GM21447 (cell line): ENCODE measurements at regions not wholly inside any gene's neighbourhood (a gene's known extent, or its start where the extent isn't known, plus 50 kb on each side); places are given as distances from the start of the nearest gene placed in this dataset.

Experiments used
- ATAC-seq: cut with Tn5 transposase; IDR thresholded peaks from one replicate; pipeline ENCODE4 v1.9.1; 2021; ENCODE audit not compliant: unreplicated experiment

DNA sequence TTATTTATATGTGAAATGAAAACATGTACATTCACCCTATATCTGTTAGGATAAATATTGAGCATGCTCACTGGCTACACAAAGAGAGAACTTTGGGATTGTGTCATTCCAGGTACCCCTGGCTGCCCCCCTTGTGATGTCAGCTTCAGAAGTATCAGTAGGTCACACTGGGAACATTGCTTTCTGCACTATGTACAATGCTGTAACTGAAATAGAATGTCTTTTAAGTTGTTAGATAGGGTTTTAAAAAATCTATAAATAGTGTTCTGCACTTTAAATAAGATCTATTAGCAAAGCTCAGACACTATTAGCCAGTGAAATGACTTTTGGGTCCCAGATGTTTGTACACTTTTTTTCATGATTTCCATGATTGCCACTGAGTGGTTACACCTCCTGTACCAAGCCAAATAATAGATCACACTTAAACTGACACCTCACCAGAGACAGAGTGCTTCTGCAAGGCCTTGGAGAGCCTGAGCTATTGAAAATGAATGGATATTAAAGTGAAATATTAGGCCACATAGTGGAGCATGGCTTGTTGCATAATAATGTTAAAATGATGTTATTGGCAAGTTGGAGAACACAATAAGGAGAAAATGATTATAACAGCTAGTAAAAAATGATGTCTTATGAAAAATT is 297.0 kb upstream of the NXPH2 start:
- ATAC-seq, result no peak

- no peak for ATAC-seq
These were observed 287.7 kb upstream of the NXPH2 start for GRCh38 chr2:139067874-139068273.

DNA sequence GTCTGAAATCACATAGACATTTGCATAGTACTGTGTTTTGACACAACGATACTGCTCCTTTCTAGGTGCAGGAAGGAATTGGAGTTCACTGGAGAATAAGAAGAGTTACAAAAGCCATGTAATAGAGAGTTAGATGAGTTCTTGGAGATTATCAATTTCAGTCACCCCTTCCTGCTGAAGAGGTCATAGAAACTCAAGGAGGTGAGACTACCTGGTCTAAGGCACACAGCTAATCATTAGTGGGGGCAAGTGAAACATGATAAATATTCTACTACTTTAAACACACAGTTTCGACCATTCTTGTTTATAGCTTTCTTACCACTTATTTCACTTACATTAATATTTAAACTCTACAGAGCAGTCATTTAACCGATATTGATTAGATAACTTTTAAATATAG is 286.9 kb upstream of the NXPH2 start:
- ATAC-seq, result no peak

DNA sequence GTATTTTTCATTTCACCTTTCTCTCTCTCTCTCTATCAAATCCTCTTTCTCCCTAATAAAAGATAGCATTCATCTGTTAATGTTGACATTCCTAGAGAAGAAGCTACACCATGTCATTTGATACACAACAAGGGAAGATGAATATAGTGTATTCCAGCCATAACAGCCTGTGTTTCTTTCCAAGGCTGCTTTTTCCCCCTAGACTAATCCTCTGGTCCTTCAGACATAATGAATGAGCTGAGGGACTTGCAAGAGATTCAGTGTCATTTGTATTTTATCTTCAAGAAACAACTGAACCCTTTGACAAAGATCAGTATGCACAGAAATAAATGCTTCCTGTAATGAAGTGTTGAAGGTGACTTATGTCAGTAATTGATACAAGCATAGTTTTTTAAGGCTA is 284.0 kb upstream of the NXPH2 start:
- no peak for ATAC-seq

GRCh38 chr2:139059617-139060016 is 279.4 kb upstream of the NXPH2 start:
- no peak for ATAC-seq

DNA sequence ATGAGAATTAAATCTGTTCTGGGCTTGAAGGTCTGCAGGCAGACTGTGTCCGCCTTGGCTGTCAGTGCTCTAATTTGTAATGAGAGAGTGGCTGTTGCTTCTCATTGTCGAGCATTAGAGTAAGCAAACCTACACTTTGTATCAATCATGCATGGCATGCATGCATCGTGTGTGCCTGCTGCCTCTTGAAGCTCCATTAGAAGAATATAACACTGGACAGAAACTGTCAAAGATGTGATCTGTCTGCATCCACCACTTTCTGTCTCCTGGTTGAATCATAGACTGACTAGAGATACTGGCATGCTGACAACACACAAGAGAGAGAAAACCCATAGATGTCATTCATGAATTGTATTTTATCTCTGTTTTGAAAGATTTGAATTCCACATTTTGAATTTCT is 275.0 kb upstream of the NXPH2 start:
- no peak for ATAC-seq

DNA sequence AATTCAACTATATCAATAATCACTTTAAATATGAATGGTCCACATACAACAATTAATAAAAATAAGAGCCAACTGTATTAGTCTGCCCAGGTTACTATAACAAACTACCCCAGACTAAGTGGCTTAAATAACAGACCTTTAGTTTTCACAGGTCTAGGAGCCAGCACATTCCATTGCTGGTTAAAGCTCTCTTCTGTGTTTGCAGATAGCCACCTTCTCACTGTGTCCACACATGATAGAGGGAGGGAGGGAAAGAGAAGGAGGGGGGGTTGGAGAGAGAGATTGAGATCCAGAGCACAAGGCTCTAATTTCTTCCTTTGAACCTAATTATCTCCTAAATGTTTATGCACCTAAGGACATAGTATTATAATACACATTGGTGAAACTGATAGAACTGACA is 267.8 kb upstream of the NXPH2 start:
- ATAC-seq, result no peak

DNA sequence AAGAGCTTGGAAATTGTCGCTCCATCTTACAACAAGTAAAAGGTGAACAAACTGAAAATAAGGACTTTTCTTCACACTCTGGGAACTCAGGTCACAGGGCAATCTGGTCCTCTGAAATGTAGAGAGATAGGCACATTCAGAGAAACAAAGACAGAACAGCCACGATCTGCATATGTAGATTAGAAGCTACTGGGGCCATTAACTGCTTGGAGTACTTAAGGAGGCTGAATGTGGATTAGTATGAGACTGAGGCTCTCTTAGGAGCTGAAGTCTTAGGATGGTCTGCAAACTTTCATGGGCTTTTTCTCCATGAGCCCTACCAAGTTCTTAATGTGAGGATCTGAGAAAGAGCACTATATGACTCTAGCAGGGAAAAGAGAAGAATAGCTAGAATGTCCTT is 265.3 kb upstream of the NXPH2 start:
- no peak for ATAC-seq

DNA sequence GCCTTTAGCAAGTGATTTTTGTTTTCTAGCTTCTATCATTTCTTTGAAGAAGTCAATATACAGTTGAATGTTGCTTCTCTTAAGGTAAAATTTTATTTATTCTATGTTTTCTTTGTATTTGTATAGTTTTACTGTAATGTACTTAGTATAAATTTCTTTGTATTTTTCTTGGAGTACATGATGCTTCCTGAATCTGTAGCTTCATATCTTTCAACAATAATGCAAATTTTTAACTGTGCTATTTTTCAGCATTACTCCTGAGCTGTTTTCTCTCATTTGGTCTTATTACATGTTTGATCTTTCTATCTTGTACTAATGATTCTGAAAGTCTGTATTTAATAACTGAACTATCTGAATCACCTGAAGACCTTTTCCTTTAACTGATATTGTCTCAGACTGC is 253.9 kb upstream of the NXPH2 start:
- no peak for ATAC-seq

- ATAC-seq, result no peak
These were observed 253.1 kb upstream of the NXPH2 start for GRCh38 chr2:139033300-139033699.

DNA sequence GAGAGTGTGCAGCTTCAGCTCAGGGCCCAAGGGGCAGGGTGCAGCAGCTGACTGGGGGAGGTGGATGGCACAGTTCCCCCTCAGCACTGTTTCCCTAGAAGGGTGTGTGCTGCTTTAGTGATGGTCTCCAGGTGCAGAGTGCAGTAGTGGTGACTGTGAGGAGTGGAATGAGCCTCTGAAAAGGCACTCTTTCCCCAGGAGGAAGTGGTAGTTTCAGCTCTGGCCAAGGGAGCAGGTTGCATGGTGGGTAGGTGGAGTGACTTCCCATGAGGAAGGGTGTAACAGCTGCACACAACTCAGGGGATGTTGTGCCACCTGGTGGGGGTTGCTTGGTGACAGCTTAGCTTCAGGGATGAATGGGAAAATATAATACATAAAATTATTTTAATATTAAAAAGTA is 251.5 kb upstream of the NXPH2 start:
- no peak for ATAC-seq

- no peak for ATAC-seq
These were observed 240.1 kb upstream of the NXPH2 start for GRCh38 chr2:139020287-139020686.

DNA sequence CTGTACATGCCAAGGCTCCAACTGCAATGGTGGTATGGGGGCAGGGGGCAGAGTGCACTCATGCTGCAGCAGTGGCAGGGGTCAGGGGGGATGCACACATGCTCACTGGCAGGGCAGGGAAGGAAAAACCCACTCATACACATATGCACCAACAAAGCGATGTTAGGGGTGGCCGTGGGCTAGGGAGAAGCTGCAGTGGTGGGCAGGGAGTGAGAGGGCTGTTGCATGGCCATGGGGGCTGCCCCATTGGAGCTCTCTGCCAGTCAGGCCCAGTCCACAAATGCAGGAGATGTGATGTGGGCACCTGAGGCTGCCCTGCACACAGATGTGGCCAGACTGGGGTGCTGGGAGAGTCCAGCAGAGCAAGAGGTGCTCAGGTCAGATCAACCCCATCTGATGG is 238.1 kb upstream of the NXPH2 start:
- no peak for ATAC-seq

DNA sequence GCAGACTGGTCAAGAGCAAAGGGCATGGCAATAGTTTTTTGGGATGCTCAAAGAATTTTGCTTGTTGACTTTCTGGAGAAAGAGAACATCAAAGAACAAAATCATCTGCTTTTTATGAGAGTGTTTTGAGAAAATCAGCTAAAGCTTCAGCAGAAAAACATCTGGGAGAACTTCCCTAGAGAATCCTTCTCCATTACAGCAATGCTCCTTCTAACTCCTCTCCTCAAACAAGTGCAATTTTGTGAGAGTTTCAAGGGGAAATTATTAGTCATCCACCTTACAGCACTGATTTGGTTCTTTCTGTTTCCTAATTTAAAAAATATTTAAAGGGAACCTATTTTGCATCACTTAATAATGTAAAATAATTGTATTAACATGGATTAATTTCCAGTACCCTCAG is 226.9 kb upstream of the NXPH2 start:
- ATAC-seq, result no peak

DNA sequence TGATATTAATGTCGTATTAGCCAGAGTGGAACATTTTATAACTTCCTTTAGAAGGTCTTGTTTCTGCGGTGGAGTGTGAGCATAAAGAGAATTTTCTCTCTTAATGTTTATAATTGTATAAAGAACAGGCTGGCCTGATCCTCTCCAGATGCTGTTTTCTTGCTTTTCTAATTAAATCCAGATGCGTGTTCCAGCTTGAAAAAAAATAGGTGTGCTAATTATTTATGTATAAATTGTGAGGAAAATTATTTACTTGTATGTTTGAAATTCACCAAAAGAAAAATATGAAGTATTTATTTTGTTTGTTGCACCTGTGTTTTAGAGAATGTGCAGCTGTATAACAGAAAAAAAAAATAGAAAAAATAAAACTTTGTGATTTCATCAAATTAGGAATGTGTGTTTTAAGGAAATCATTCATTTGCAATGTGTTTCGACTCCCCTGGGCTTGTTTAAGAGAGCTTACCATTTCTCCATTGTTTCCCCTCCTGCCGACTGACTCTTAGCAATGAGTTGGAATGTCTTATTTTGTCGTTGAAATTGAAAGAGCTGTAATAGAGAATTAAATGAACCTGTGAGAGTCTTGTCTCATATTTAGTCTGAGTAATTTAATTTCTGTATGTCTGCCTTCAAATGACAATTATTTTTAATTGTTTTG is 220.1 kb upstream of the NXPH2 start:
- no peak for ATAC-seq

- ATAC-seq, result no peak
These were observed 217.8 kb upstream of the NXPH2 start for GRCh38 chr2:138997856-138998517.

DNA sequence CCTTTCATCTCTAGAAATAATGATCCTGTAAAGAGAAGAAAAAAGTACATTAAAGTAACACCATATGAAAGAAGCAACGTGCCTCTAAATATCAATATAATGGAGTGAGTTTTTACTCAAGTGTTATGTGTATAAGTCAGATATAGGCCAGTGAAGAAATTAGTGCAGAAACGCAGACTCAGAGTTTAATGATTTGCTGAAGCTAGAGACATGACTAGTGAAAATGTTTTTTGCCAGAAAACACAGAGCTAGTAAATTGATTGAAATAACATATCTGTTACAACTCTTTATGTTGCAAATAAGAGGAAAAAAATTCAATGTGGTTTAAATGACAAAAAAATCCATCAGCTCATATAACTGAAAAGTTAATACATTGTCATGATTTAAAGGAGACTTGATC is 217.2 kb upstream of the NXPH2 start:
- no peak for ATAC-seq

GRCh38 chr2:138994502-138994901 is 214.3 kb upstream of the NXPH2 start:
- ATAC-seq, result no peak

GRCh38 chr2:138985881-138986280 is 205.7 kb upstream of the NXPH2 start:
- ATAC-seq, result no peak

DNA sequence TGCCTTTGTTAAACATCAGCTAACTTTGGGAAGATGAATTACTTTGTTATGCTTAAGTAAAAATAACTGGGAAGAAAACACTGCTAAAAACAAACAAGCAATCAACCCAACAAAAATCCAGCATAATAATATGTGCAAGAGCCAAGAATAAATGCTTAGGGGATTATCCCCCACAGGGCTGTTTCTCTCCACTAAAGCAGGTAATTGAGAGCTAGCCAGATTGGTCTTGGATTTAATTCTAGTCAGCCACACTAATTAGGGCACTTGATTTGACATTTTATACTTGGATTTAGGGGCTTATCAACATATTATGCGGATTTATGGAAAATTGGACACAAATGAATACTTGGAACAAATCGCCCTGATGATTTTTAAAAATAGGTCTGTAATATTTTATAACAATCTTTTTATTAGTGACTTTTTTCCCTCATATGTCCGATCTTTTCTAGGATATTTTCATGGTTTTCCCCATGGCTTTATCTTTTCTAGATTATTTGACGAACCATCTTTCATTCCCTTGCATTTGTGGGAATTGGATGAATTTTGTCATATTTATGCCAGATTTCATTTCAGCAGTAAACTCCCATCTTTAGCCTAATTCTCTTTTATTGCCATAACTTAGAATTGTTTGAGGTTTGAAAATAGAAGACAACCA is 199.1 kb upstream of the NXPH2 start:
- no peak for ATAC-seq

GRCh38 chr2:138974651-138975050 is 194.5 kb upstream of the NXPH2 start:
- ATAC-seq, result no peak

- ATAC-seq, result no peak
These were observed 184.2 kb upstream of the NXPH2 start for GRCh38 chr2:138964418-138964817.
